NCI-H1436 treated with DMSO at 0.1 percent for 48 hours (cell line): ENCODE measurements at regions not wholly inside any gene's neighbourhood (a gene's known extent, or its start where the extent isn't known, plus 50 kb on each side); places are given as distances from the start of the nearest gene placed in this dataset.

Experiments used
- DNase-seq: peaks from one replicate; lab custom pipeline; 2025; lab: John Stamatoyannopoulos, UW

- DNase-seq = no peak
These were observed 239.8 kb downstream of the SEC14L1 start for GRCh38 chr17:77380395-77381184.

GRCh38 chr17:77381185-77381700 is 240.5 kb downstream of the SEC14L1 start:
- DNase-seq = no peak

- DNase-seq = no peak
These were observed 241.0 kb downstream of the SEC14L1 start for GRCh38 chr17:77381731-77382130.

GRCh38 chr17:77382356-77382911 is 241.7 kb downstream of the SEC14L1 start:
- no peak for DNase-seq

- DNase-seq = no peak
These were observed 242.3 kb downstream of the SEC14L1 start for GRCh38 chr17:77382966-77383612.

GRCh38 chr17:77383613-77384608 is 243.1 kb downstream of the SEC14L1 start:
- no peak for DNase-seq

GRCh38 chr17:77385750-77386501 is 245.2 kb downstream of the SEC14L1 start:
- DNase-seq = no peak

- DNase-seq = no peak
These were observed 245.9 kb downstream of the SEC14L1 start for GRCh38 chr17:77386502-77387192.

GRCh38 chr17:77387891-77388290 is 247.1 kb downstream of the SEC14L1 start:
- no peak for DNase-seq

- no peak for DNase-seq
These were observed 247.9 kb downstream of the SEC14L1 start for GRCh38 chr17:77388384-77389306.

GRCh38 chr17:77390870-77391269 is 250.1 kb downstream of the SEC14L1 start:
- no peak for DNase-seq

- no peak for DNase-seq
These were observed 251.1 kb downstream of the SEC14L1 start for GRCh38 chr17:77391668-77392375.

- no peak for DNase-seq
These were observed 251.9 kb downstream of the SEC14L1 start for GRCh38 chr17:77392376-77393273.

GRCh38 chr17:77393274-77393600 is 252.5 kb downstream of the SEC14L1 start:
- no peak for DNase-seq

GRCh38 chr17:77393867-77394539 is 253.2 kb downstream of the SEC14L1 start:
- no peak for DNase-seq

GRCh38 chr17:77394540-77395295 is 253.9 kb downstream of the SEC14L1 start:
- DNase-seq = no peak
